ENCODE measurements at regions not wholly inside any gene's neighbourhood (a gene's known extent, or its start where the extent isn't known, plus 50 kb on each side); places are given as distances from the start of the nearest gene placed in this dataset.

GRCh38 chr21:43280949-43281633 is 112.3 kb downstream of the CRYAA start:
- no peak for TF ChIP-seq EZH2phosphoT487 (IDR thresholded peaks at IDR 0.05; ENCODE audit: insufficient read depth, low read depth)
- TF ChIP-seq EZH2 (IDR thresholded peaks at IDR 0.05; ENCODE audit: insufficient read depth, poor library complexity, severe bottlenecking), result no peak
